MCF 10A (cell line): ENCODE measurements at regions not wholly inside any gene's neighbourhood (a gene's known extent, or its start where the extent isn't known, plus 50 kb on each side); places are given as distances from the start of the nearest gene placed in this dataset.

Experiments
- BruUV-seq: library from RNA; stranded (reverse); fragments of 400-500 nt; replicated peaks from 2 replicates; lab custom pipeline; 2021; lab: Mats Ljungman, UMichigan
- CTCF ChIA-PET: fragments of 300-600 bp; sonication (Branson Sonifier 250); formaldehyde crosslinking; extraction: SDS; loops from one replicate; lab custom pipeline; 2021; ENCODE audit warnings: antibody characterized with exemption, inconsistent platforms; lab: Yijun Ruan, JAX
- POLR2A ChIA-PET: fragments of 300-600, 350-650 bp; sonication (Branson Sonifier 250); formaldehyde crosslinking; extraction: SDS; loops from one replicate; lab custom pipeline; 2020; ENCODE audit warnings: antibody characterized with exemption, inconsistent platforms; lab: Yijun Ruan, JAX
- DNase-seq: peaks from one replicate; pipeline ENCODE4 v3.0.0-alpha.2; 2018; ENCODE audit not compliant: unreplicated experiment
- H3K27ac Mint-ChIP-seq: one replicate; pipeline ENCODE4 v1.8.0; 2022; ENCODE audit warnings: mild to moderate bottlenecking, low read depth, mixed read lengths; ENCODE audit not compliant: unreplicated experiment
- H3K27me3 Mint-ChIP-seq: one replicate; pipeline ENCODE4 v1.8.0; 2022; ENCODE audit warnings: mixed read lengths; ENCODE audit not compliant: insufficient read depth, unreplicated experiment
- H3K36me3 Mint-ChIP-seq: one replicate; pipeline ENCODE4 v1.8.0; 2022; ENCODE audit warnings: mild to moderate bottlenecking, moderate library complexity, mixed read lengths; ENCODE audit not compliant: insufficient read depth, unreplicated experiment
- H3K4me1 Mint-ChIP-seq: one replicate; pipeline ENCODE4 v1.8.0; 2022; ENCODE audit warnings: mixed read lengths; ENCODE audit not compliant: insufficient read depth, unreplicated experiment
- H3K4me3 Mint-ChIP-seq: one replicate; pipeline ENCODE4 v1.8.0; 2022; ENCODE audit warnings: mild to moderate bottlenecking, moderate library complexity, mixed read lengths; ENCODE audit not compliant: unreplicated experiment
- H3K9me3 Mint-ChIP-seq: one replicate; pipeline ENCODE4 v1.8.0; 2022; ENCODE audit warnings: mixed read lengths; ENCODE audit not compliant: unreplicated experiment
- CTCF ChIP-seq: fragments of 200-600 bp; IDR thresholded peaks from one replicate; pipeline ENCODE4 v1.8.0; 2022; ENCODE audit warnings: antibody characterized with exemption, mild to moderate bottlenecking; ENCODE audit not compliant: unreplicated experiment
- intact Hi-C: fragments of 100-400 bp; cut with micrococcal nuclease; formaldehyde crosslinking; loops from 2 replicates; pipeline ENCODE4 v1.14.1; 2022

DNA sequence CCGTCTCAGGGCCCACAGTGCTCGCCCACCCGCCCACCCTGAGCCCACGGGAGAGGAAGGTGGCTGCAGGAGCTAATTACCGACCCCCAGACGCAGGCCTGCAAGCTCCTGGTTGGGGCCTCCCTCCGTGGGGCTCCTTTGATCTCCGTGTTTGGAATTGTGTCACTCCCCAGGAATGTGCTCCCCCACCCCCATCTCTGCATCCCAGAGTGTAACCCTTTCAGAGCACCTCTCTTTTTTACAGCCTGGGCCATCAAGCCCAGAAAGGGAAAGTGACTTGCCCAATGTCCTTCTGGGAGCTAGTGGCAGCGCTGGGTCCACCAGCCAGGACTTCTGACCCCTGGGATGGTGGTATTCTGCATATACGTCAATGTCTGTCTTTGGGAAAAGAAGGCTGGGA is 335.1 kb downstream of the CYRIA start:
- no peaks in the 10 kb centered on the region for H3K36me3 Mint-ChIP-seq
- no peaks in the 10 kb centered on the region for H3K9me3 Mint-ChIP-seq
- ChIA-PET POLR2A (no interaction called here), CTCF (interaction anchor here (1.2 kb wide), 1 partner anchor 16 kb away, joined by 3 read pairs; no protein-coding TSS in a partner anchor)
- no peak for TF ChIP-seq CTCF
- no peak overlapping the region for H3K4me3 Mint-ChIP-seq
- H3K27me3 Mint-ChIP-seq: no peaks in the 10 kb centered on the region
- H3K27ac Mint-ChIP-seq: no peak overlapping the region
- no peak for DNase-seq
- BruUV-seq: no TSS peak
- H3K4me1 Mint-ChIP-seq: no peaks in the 10 kb centered on the region
- intact Hi-C loops: no loop called here

DNA sequence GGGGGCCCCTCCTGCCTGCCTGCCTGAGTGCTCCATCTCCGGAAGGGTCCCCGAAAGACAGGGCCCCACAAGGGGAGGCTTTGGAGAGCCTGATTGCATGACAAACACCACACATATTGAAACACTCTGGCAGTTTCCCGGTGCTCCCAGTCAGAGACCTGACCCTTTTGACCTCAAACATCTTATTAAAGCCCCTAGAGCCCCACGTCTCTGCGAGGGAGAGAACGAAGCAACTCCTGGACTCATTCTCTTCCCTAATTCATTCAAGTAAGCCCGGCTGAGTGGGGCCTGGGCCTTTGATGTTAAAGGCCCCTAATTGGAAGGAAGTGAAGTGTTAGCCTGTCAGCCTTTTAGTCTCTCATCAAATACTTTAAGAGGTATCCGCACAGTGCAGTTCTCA is 335.6 kb downstream of the CYRIA start:
- Mint-ChIP-seq H3K4me3 (no peak overlapping the region), H3K27me3 (no peaks in the 10 kb centered on the region), H3K27ac (no peak overlapping the region), H3K4me1 (no peaks in the 10 kb centered on the region), H3K36me3 (no peaks in the 10 kb centered on the region), H3K9me3 (no peaks in the 10 kb centered on the region)
- no peak for TF ChIP-seq CTCF
- ChIA-PET POLR2A (no interaction called here), CTCF (no interaction called here)
- no TSS peak for BruUV-seq
- intact Hi-C loops: no loop called here
- no peak for DNase-seq

- ChIA-PET POLR2A (no interaction called here), CTCF (no interaction called here)
- Mint-ChIP-seq H3K4me1 (no peaks in the 10 kb centered on the region), H3K27ac (no peak overlapping the region), H3K4me3 (no peak overlapping the region), H3K27me3 (no peaks in the 10 kb centered on the region), H3K36me3 (no peaks in the 10 kb centered on the region), H3K9me3 (no peaks in the 10 kb centered on the region)
- TF ChIP-seq CTCF: no peak
- intact Hi-C loops: no loop called here
- BruUV-seq: no TSS peak
- DNase-seq: no peak
Observed at GRCh38 chr2:16329421-16329820, 336.2 kb downstream of the CYRIA start.

GRCh38 chr2:16328521-16329190 is 337.0 kb downstream of the CYRIA start:
- CTCF ChIA-PET: no interaction called here
- no peak for TF ChIP-seq CTCF
- DNase-seq: no peak
- no peaks in the 10 kb centered on the region for H3K4me1 Mint-ChIP-seq
- no peaks in the 10 kb centered on the region for H3K36me3 Mint-ChIP-seq
- no TSS peak for BruUV-seq
- intact Hi-C loops: no loop called here
- POLR2A ChIA-PET: no interaction called here
- no peaks in the 10 kb centered on the region for H3K27me3 Mint-ChIP-seq
- H3K9me3 Mint-ChIP-seq: peaks cover 3% of the 10 kb centered on the region
- no peak overlapping the region for H3K27ac Mint-ChIP-seq
- H3K4me3 Mint-ChIP-seq: no peak overlapping the region
